Progenitor cell of endocrine pancreas (in vitro differentiated cells): ENCODE measurements at regions not wholly inside any gene's neighbourhood (a gene's known extent, or its start where the extent isn't known, plus 50 kb on each side); places are given as distances from the start of the nearest gene placed in this dataset.

Source experiments
- DNase-seq: peaks from one replicate; pipeline ENCODE4 v3.0.0; 2021; ENCODE audit warnings: low spot score; ENCODE audit not compliant: unreplicated experiment
- H3K27ac Mint-ChIP-seq: 2 replicates; pipeline ENCODE4 v1.8.0; 2021; ENCODE audit warnings: mild to moderate bottlenecking, moderate library complexity, mixed read lengths
- H3K27me3 Mint-ChIP-seq: 2 replicates; pipeline ENCODE4 v1.8.0; 2021; ENCODE audit warnings: mixed read lengths
- H3K36me3 Mint-ChIP-seq: 2 replicates; pipeline ENCODE4 v1.8.0; 2022; ENCODE audit warnings: mixed read lengths; ENCODE audit not compliant: insufficient read depth
- H3K4me1 Mint-ChIP-seq: 2 replicates; pipeline ENCODE4 v1.8.0; 2021; ENCODE audit warnings: low read depth, mixed read lengths
- H3K4me3 Mint-ChIP-seq: 2 replicates; pipeline ENCODE4 v1.8.0; 2021; ENCODE audit warnings: low read depth, mild to moderate bottlenecking, moderate library complexity, mixed read lengths
- H3K9me3 Mint-ChIP-seq: 2 replicates; pipeline ENCODE4 v1.8.0; 2021; ENCODE audit warnings: low read depth, mixed read lengths
- TF ChIP-seq, protein P1 (sequence below): fragments of 200-600 bp; sonication (generic); IDR thresholded peaks from one replicate; pipeline ENCODE4 v1.5.0; 2021; ENCODE audit warnings: antibody characterized with exemption, mild to moderate bottlenecking; ENCODE audit not compliant: unreplicated experiment

DNA sequence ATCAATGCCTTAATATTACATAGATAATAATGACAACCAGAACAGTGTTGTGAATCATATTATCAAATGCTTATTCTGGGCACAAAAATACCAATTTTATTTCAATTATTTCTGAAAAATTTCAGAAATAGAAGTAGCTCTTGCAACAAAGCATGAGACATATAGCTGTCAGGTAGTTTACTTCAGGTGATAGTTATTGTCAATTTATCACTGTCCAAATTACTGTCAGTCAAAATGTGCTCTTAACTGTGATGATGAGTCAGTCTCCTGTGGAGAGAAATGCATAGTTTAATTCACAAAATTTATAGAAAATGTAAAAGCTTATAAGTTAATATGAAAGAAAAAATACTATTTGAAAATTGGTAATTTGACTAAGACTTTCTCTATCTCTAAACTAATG is 1078.4 kb upstream of the GBE1 start:
- no peak overlapping the region for H3K27ac Mint-ChIP-seq
- H3K36me3 Mint-ChIP-seq, result no peaks in the 10 kb centered on the region
- DNase-seq, result no peak
- H3K4me1 Mint-ChIP-seq, result no peaks in the 10 kb centered on the region
- H3K9me3 Mint-ChIP-seq, result peaks cover 18% of the 10 kb centered on the region
- H3K27me3 Mint-ChIP-seq, result no peaks in the 10 kb centered on the region
- no peak overlapping the region for H3K4me3 Mint-ChIP-seq
- TF ChIP-seq, protein P1, sequence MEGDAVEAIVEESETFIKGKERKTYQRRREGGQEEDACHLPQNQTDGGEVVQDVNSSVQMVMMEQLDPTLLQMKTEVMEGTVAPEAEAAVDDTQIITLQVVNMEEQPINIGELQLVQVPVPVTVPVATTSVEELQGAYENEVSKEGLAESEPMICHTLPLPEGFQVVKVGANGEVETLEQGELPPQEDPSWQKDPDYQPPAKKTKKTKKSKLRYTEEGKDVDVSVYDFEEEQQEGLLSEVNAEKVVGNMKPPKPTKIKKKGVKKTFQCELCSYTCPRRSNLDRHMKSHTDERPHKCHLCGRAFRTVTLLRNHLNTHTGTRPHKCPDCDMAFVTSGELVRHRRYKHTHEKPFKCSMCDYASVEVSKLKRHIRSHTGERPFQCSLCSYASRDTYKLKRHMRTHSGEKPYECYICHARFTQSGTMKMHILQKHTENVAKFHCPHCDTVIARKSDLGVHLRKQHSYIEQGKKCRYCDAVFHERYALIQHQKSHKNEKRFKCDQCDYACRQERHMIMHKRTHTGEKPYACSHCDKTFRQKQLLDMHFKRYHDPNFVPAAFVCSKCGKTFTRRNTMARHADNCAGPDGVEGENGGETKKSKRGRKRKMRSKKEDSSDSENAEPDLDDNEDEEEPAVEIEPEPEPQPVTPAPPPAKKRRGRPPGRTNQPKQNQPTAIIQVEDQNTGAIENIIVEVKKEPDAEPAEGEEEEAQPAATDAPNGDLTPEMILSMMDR, result no peak

GRCh38 chr3:82834098-82834497 is 1072.7 kb upstream of the GBE1 start:
- Mint-ChIP-seq H3K27me3 (no peaks in the 10 kb centered on the region), H3K4me3 (no peak overlapping the region), H3K27ac (no peak overlapping the region), H3K4me1 (no peaks in the 10 kb centered on the region), H3K9me3 (peaks cover 8% of the 10 kb centered on the region), H3K36me3 (no peaks in the 10 kb centered on the region)
- TF ChIP-seq, protein P1, result no peak
- no peak for DNase-seq

DNA sequence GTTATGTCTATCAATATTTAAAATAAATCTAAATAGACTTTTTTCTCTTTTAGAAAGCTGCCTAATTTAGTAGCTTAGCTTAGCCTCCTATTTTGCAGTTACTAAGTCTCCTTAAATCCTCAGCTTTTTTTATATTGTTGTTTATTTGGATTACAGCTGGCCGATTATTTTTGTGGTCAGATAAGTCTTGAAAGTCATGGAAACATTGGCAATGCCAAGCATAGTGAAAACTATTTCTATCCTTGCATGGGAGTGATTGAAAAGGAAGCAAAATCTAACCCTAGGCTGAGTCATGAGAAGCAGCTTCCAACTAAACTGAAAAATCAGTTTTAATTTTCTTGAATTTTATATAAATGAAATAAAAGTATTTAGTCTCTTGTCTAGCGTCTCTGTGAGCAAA is 1063.0 kb upstream of the GBE1 start:
- TF ChIP-seq, protein P1, result no peak
- Mint-ChIP-seq H3K27me3 (no peaks in the 10 kb centered on the region), H3K9me3 (peaks cover 4% of the 10 kb centered on the region), H3K27ac (no peak overlapping the region), H3K4me1 (peaks cover 6% of the 10 kb centered on the region), H3K36me3 (no peaks in the 10 kb centered on the region), H3K4me3 (no peak overlapping the region)
- DNase-seq, result no peak

GRCh38 chr3:82816086-82816485 is 1054.6 kb upstream of the GBE1 start:
- Mint-ChIP-seq H3K9me3 (peaks cover 5% of the 10 kb centered on the region), H3K27me3 (no peaks in the 10 kb centered on the region), H3K27ac (no peak overlapping the region), H3K36me3 (no peaks in the 10 kb centered on the region), H3K4me3 (no peak overlapping the region), H3K4me1 (no peaks in the 10 kb centered on the region)
- DNase-seq, result no peak
- TF ChIP-seq, protein P1, result no peak

DNA sequence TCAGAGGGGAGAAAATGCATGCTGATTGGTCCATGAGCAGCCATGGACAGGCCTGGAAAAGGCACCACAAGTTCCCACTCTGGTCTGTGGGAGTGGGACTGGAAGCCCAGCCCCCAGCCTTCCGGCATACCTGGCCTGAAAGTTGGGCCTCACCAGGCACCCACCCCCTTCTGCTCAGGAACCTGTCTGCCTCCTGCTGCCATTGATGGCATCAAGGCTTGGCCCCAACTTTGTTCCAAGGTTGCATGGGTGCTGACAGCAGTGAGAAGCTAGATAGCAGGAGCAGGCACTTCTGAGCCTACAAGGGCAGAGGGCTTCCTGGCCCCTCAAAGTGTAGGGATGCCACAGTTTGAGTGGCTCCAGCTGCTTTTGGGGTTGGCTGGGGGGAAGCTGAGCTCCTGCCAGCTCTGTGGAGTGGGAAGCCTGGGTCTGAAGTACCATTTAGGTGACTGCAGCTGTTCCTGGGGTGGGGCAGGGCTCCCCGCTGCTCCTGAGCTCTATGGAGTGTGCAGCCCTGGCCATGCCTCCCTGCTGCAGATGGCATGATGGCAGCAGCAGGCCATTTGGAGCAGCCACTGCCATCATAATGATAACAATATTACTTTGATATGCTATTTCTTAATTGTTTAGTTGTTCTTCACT is 1054.1 kb upstream of the GBE1 start:
- DNase-seq, result no peak
- TF ChIP-seq, protein P1, result no peak
- H3K4me1 Mint-ChIP-seq, result no peaks in the 10 kb centered on the region
- H3K9me3 Mint-ChIP-seq, result peaks cover 5% of the 10 kb centered on the region
- no peak overlapping the region for H3K27ac Mint-ChIP-seq
- H3K27me3 Mint-ChIP-seq, result no peaks in the 10 kb centered on the region
- no peak overlapping the region for H3K4me3 Mint-ChIP-seq
- H3K36me3 Mint-ChIP-seq, result no peaks in the 10 kb centered on the region
